Mononuclear cell (primary cell): ENCODE measurements at regions not wholly inside any gene's neighbourhood (a gene's known extent, or its start where the extent isn't known, plus 50 kb on each side); places are given as distances from the start of the nearest gene placed in this dataset.
"Not testable (repeated sequence)": the region's sequence is repeated elsewhere in the genome, so short reads cannot be mapped to it uniquely, and the experiment has no call there.

Source experiments
- H3K27me3 ChIP-seq: 2 replicates; pipeline ENCODE4 v1.6.0; 2011; ENCODE audit warnings: low read length, control low read depth; ENCODE audit not compliant: insufficient read depth
- H3K4me1 ChIP-seq: 2 replicates; pipeline ENCODE4 v1.5.1; 2011; ENCODE audit warnings: mild to moderate bottlenecking, low read length, control low read depth; ENCODE audit not compliant: insufficient read depth
- H3K4me3 ChIP-seq: 2 replicates; pipeline ENCODE4 v1.5.1; 2011; ENCODE audit warnings: mild to moderate bottlenecking, low read length, moderate library complexity
- H3K9me3 ChIP-seq: 2 replicates; pipeline ENCODE4 v1.5.1; 2011; ENCODE audit warnings: low read depth, mild to moderate bottlenecking, control low read depth, low read length

- Histone ChIP-seq H3K9me3 (peaks cover 10% of the 10 kb centered on the region), H3K27me3 (no peaks in the 10 kb centered on the region), H3K4me3 (no peak overlapping the region), H3K4me1 (no peaks in the 10 kb centered on the region)
Measured at GRCh38 chr5:143534761-143535154, 131.3 kb upstream of the NR3C1 start.

GRCh38 chr5:143533978-143534760 is 130.7 kb upstream of the NR3C1 start:
- Histone ChIP-seq H3K27me3 (no peaks in the 10 kb centered on the region), H3K9me3 (peaks cover 4% of the 10 kb centered on the region), H3K4me1 (no peaks in the 10 kb centered on the region)

GRCh38 chr5:143533475-143533874 is 130.0 kb upstream of the NR3C1 start:
- Histone ChIP-seq H3K4me3 (no peak overlapping the region), H3K27me3 (no peaks in the 10 kb centered on the region), H3K9me3 (no peaks in the 10 kb centered on the region), H3K4me1 (no peaks in the 10 kb centered on the region)

More at GRCh38 chr5:143533978-143534760, 130.7 kb upstream of the NR3C1 start:
- H3K4me3 ChIP-seq, result no peak overlapping the region

- Histone ChIP-seq H3K27me3 (no peaks in the 10 kb centered on the region), H3K4me1 (no peaks in the 10 kb centered on the region), H3K9me3 (no peaks in the 10 kb centered on the region), H3K4me3 (no peak overlapping the region)
Measured at GRCh38 chr5:143527808-143528207, 124.3 kb upstream of the NR3C1 start.

- Histone ChIP-seq H3K27me3 (no peaks in the 10 kb centered on the region), H3K4me1 (no peaks in the 10 kb centered on the region), H3K9me3 (no peaks in the 10 kb centered on the region), H3K4me3 (no peak overlapping the region)
Measured at GRCh38 chr5:143525176-143525575, 121.7 kb upstream of the NR3C1 start.

- Histone ChIP-seq H3K4me3 (no peak overlapping the region), H3K4me1 (no peaks in the 10 kb centered on the region), H3K9me3 (no peaks in the 10 kb centered on the region), H3K27me3 (no peaks in the 10 kb centered on the region)
Measured at GRCh38 chr5:143524338-143524945, 121.0 kb upstream of the NR3C1 start.

GRCh38 chr5:143521846-143522400 is 118.4 kb upstream of the NR3C1 start:
- H3K9me3 ChIP-seq, result no peaks in the 10 kb centered on the region
- no peaks in the 10 kb centered on the region for H3K4me1 ChIP-seq
- H3K4me3 ChIP-seq, result no peak overlapping the region
- no peaks in the 10 kb centered on the region for H3K27me3 ChIP-seq

- H3K4me1 ChIP-seq, result no peaks in the 10 kb centered on the region
- no peak overlapping the region for H3K4me3 ChIP-seq
- no peaks in the 10 kb centered on the region for H3K27me3 ChIP-seq
- H3K9me3 ChIP-seq, result no peaks in the 10 kb centered on the region
Measured at GRCh38 chr5:143521141-143521540, 117.7 kb upstream of the NR3C1 start.

GRCh38 chr5:143519215-143519614 is 115.7 kb upstream of the NR3C1 start:
- not testable (repeated sequence) for H3K27me3 ChIP-seq, H3K4me3 ChIP-seq, H3K9me3 ChIP-seq, H3K4me1 ChIP-seq

GRCh38 chr5:143517824-143518223 is 114.3 kb upstream of the NR3C1 start:
- not testable (repeated sequence) for H3K27me3 ChIP-seq, H3K9me3 ChIP-seq, H3K4me3 ChIP-seq, H3K4me1 ChIP-seq

GRCh38 chr5:143516249-143516648 is 112.8 kb upstream of the NR3C1 start:
- H3K4me3 ChIP-seq, result no peak overlapping the region

GRCh38 chr5:143515829-143516228 is 112.3 kb upstream of the NR3C1 start:
- Histone ChIP-seq H3K4me1 (no peaks in the 10 kb centered on the region), H3K4me3 (no peak overlapping the region), H3K9me3 (no peaks in the 10 kb centered on the region), H3K27me3 (no peaks in the 10 kb centered on the region)

More at GRCh38 chr5:143516249-143516648, 112.8 kb upstream of the NR3C1 start:
- Histone ChIP-seq H3K9me3 (no peaks in the 10 kb centered on the region), H3K27me3 (no peaks in the 10 kb centered on the region), H3K4me1 (no peaks in the 10 kb centered on the region)

- Histone ChIP-seq H3K27me3 (no peaks in the 10 kb centered on the region), H3K9me3 (no peaks in the 10 kb centered on the region), H3K4me1 (no peaks in the 10 kb centered on the region), H3K4me3 (no peak overlapping the region)
Measured at GRCh38 chr5:143514616-143515335, 111.3 kb upstream of the NR3C1 start.

GRCh38 chr5:143513720-143514119 is 110.2 kb upstream of the NR3C1 start:
- Histone ChIP-seq H3K9me3 (no peaks in the 10 kb centered on the region), H3K4me1 (no peaks in the 10 kb centered on the region), H3K4me3 (no peak overlapping the region), H3K27me3 (no peaks in the 10 kb centered on the region)

GRCh38 chr5:143511736-143512135 is 108.2 kb upstream of the NR3C1 start:
- no peaks in the 10 kb centered on the region for H3K27me3 ChIP-seq
- no peak overlapping the region for H3K4me3 ChIP-seq
- no peaks in the 10 kb centered on the region for H3K4me1 ChIP-seq
- H3K9me3 ChIP-seq, result no peaks in the 10 kb centered on the region
